GM19467 (cell line): ENCODE measurements at regions not wholly inside any gene's neighbourhood (a gene's known extent, or its start where the extent isn't known, plus 50 kb on each side); places are given as distances from the start of the nearest gene placed in this dataset.

Experiments used
- ATAC-seq: cut with Tn5 transposase; IDR thresholded peaks from one replicate; pipeline ENCODE4 v1.9.1; 2021; ENCODE audit warnings: mild to moderate bottlenecking, moderate library complexity; ENCODE audit not compliant: unreplicated experiment

DNA sequence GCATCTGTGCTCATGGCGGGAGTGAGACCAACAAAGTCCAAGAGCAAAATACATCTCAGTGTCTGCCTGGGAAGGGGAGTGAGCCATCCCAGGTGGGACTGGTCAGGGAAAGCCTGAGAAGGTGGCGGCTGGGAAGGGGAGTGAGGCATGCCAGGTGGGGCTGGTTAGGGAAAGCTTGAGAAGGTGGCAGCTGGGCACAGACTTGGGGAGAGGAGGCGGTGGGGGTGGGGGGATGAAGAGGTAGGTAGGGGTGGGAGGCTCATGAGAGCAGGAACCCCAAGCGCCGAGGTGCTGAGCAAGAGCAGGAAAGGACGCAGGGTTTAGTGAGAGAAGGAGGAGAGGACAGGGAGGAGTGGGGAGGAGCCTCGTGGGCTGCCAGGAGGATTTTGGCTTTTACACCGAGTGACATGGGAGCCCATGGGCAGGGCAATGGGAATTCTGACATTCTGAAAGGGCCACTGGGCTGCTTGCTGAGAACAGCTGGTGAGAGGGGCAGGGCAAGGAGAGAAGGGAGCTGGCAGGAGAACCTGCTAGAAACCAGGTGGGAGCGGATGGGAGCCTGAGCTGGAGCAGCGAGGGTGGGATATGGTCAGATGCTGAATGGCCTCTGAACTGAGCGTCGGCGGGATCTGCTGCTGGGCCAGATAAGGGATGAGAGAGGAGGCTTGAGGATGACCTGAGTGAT is 256.1 kb upstream of the RPL38 start:
- no peak for ATAC-seq

DNA sequence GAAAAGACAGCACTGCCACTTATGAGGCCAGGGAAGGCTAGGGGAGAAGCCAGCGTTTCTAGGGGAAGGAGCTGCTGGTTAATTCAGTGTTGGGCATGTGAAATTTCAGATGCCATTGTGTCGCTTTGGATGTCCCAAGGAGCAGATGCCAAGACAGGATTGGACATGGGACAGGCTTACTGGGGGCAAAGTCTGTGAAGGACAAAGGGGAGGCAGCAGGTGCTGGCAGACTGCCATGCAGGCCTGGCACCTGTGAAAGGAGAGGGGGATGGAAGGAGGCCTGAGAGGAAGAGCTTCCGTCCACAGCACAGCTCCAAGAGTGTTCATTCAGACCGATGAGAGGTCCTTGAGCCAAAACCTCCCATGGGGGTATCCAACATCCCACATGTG is 255.5 kb upstream of the RPL38 start:
- no peak for ATAC-seq

DNA sequence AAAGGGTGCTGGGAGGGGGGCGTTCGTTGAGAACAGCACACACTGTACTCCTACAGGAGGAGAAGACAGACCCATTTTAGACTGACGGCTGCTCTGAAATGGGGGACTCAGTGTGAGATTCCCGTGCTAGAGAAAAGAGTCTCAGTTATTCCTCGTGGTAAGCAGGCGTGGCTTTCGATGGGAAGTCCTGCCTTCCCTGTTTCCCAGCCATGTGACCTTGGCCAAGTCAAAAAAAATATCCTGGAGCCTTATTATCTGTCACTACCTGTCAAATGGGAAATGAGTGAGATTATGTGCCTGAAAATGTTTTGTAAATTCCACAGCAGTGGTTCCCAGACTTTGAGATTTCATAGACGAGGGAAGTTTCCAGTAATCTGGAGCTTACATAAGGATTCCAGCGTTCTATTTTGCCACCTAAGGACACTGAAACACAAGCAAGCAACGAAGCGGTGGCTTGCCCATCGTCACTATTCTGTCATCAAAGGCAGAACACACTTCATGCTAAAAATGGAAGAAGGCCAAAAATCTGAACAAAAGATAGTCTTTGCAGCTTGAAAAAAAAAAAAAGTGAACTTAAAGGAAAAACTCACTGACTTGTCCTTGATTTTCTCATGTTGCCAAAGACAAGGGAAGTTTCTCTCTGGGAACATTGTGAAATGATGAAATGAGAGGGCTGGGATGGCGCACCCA is 253.4 kb upstream of the RPL38 start:
- ATAC-seq = no peak

DNA sequence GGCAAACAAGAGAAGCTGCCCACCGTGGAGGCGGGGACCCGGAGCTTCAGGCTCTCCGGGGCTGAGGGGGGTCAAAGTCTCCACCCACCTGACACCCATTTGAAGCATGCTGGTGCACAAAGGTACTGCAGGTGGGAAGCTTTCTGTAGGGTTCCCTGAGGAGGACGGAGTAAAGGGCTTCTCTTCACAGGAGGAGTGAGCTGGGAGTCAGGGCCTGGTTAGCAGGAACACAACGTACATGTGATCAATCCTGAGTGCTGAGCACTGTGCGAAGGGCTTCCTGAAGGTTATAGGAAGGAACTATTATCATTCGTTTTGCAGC is 252.9 kb upstream of the RPL38 start:
- no peak for ATAC-seq

DNA sequence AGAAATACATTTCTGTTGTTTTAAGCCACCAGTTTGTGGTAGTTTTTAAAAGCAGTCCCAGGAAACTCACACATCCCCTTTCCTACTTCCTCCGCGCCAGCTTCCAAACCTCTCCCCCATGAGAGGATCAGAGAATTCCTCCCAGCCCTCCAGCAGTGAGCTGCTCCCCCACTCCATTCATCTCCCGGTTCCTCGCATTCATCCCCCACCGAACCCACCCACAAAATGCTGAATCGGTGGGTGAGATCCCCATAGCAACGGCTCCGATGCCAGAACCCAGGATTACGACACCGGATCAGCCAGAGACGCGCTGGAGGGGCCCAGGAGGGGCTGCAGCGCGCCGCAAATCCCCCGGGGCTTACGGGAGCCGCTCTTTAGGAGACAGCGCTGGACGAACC is 251.4 kb upstream of the RPL38 start:
- no peak for ATAC-seq

DNA sequence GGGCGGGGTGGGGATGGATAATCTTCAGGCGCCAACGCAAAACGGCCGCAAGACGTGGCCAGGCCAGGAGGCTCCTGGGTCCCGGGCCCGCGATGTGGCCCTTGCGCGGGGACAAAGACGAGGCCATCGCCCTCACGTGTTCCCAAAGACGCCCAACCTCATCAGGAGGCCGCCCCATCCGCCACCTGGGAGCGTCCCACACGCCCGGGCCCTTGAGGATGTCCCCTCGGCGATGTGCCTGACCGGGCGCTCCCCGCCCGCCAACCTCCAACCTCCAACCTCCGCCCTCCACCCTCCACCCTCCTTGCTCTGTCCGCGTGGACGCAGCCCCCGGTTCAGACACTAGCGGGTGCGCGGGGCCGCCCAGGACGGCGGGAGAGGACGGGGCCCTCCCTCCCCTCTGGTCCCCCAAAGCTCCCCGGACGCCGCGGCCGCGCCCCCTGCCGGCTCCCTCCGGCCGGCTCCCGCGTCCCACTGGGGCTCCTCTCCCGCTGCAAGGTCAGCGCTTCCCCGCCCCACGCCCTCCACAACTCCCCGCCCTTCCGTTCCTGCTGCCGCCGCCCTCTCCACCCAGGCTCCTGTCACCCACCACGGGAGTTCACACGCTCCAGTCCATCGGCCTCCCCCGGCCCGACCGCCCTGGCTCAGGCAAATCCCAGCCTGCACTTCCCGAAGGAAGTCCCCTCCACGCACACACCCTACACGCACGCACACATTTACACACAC is 250.8 kb upstream of the RPL38 start:
- no peak for ATAC-seq

DNA sequence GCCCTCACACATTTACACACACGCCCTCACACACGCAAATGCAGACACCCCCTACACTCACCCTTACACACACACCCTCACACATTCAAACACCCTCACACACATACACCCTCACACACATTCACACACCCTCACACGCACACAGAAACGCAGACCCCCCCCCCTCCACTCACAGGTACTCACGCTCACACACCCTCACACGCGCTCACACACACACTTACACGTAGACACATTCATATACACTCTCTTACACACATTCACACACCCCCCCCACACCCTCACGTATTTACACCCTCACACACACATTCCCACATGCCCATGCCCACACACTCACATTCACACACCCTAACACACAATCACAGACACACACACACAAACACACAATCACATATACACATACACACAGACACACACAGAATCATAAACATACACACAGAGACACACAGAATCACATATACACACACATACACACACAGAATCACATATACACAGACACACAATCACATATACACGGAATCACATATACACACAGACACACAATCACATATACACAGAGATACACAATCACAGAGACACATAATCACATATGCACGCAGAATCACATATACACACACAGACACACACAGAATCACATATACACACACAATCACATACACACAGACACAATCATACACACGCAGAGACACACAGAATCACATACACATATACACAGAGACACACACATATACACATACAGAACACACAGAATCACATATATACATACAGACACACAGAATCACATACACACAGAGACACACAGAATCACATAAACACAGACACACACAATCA is 250.1 kb upstream of the RPL38 start:
- no peak for ATAC-seq

DNA sequence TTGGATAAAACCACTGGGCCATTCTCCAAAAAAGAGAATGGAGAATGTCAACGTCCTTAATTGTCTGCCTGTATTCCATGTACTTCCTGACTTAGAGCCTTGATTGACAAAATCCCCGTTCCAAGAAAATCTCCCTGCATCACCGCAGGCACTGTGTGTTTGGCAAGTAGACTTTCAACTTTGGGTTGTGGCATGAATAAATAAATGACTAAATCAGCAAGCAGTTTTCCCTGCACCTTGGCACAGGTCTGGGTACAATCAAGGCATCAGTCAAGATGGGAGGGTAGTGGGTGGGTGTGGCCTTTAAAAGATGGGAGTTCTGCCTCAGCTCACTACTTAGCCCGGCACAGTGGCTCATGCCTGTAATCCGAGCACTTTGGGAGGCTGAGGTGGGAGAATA is 248.5 kb upstream of the RPL38 start:
- no peak for ATAC-seq

DNA sequence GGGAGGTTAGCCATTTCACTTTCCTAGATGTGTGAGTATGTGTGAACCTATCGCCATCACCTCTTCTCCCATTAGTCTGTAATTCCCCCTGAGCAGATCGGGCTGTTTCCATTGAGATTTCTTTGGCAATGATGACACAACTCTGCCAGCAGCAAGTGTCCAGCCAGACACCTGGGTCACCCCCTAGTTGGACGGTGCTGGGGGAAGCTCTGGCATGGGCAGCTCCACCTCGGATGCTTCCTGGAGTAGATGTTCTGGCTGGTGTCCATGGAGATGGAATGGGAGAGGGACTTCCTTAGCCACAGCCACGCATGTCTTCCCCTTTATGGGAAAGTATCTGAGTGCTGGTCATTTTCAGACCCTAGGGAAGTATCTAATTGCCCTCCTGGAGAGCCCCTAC is 247.9 kb upstream of the RPL38 start:
- no peak for ATAC-seq

DNA sequence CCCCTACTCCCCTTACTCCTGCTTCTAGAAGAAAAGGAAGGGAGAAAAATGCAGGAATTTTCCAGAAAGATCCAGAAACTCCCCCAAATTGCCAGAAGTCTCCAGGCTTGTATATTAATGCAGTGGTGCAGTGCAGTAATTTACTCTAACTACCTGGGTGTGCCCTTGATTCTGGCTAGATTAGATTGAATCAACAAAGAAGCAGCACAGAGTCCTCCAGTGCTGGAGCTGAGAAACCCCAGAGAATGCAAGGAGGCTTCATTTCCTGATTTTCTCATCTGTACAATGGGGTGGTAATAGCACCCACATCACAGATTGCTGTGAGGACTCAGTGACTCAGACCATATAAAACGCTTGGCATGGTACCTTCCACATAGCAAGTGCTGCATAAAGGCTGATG is 247.3 kb upstream of the RPL38 start:
- no peak for ATAC-seq

DNA sequence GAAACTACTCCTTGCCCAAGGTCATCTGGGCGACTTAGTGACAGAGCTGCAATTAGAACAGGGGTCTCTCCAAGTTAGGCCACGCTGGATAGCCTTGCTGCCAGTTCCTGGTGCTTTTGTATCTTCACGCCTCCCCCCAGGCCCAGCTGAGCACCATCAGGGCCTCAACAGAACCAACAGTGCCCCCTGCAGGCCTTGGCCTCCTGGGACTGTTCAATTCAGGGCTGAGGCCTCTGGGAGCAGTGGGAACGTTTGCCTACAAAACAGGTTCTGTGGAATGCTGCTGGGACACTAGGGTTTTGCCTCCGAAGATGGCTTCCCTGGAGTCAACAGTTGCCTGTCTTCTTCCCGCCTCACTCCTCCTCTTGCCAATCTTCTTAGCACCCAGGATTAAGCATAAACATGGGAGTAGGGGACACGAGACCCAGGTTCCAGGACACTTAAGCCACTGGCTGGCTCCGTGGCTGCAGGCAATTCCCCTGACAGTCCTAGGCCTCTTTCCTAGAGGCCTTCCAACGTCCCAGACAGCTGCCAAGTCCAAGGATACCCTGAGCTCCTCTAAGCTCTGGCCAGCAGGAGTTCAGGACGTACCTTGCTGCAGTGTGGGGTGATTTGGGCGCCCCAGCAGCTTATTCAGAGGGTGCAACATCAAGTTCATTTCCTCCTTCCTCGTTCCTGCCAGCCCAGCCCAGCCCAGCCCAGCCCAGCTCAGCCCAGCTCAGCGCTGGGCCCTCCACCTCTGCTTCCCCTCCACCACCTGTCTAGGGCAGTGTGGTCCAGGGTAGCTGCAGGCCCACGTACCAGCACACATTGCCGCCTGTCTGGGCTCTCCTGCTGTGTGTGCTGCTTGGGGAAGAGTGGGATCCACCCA is 246.6 kb upstream of the RPL38 start:
- ATAC-seq = no peak

DNA sequence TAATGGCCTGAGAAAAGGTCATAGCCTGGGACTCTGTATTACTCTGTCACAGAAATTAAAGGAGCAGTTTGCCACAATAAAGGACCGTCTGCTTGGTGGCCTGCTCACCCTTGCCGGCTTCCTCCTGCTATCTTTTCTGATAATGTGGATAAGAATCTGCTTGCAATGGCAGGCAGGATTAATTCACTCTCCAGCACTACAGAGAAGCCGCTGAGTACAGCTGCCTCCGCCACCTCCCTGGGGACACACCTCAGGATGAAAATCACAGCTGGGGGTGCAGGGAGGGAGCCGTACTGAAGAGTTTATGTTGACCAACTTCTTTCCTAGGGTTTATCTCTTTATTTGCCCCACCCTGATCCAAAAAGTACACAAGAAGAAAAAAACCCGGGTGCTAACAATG is 245.9 kb upstream of the RPL38 start:
- no peak for ATAC-seq

DNA sequence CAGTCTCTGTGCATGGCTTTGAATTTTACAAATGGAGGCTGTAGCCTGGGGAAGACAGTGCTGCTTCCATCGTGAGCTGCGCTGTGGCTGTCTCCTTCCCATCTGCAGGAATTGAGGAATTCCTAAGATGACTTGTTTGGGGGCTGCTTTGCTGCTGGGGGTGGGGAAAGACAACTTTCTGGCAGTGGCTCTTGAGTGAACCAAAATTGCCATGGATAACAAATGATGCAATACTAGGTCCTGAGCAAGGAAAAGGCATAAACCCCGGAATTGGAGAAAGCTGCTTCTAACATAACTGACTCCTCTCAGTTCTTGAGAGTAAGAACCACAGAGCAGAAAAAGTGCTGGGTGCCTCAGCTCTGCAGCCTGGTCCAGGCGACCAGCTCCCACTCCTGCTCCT is 245.0 kb upstream of the RPL38 start:
- ATAC-seq = no peak

DNA sequence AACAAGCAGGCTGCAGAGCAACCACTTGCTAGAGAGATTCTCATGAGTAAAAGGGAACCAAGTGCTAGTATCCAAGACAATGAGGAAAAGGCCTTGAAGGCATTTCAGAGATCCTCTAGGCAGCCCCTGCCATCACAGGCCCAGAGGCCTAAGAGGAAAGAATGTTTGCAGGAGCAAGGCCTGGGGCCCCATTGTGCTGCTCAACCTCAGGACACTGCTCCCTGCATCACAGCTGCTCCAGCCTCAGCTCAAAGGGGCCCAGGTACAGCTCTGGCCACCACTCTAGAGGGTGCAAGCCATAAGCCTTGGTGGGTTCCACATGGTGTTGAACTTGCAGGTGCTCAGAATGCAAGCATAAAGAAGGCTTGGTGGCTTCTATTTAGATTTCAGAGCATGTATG is 243.0 kb upstream of the RPL38 start:
- ATAC-seq = no peak

DNA sequence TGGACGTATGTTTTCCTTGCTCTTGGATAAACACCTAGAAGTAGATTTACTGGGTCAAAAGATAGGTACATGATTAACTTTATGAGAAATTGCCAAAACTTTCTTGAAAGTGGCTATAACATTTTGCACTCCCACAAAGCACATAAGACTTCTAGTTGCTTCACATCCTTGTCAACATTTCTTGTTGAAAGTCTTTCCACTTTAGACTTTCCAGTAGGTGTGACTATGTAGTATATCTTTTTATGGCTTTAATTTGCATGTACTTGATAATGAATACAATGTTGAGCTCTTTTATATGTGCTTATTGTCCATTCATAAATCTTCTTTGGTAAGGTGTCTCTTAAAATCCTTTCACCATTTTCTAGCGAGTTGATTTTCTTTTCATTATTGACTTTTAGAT is 241.2 kb upstream of the RPL38 start:
- no peak for ATAC-seq

DNA sequence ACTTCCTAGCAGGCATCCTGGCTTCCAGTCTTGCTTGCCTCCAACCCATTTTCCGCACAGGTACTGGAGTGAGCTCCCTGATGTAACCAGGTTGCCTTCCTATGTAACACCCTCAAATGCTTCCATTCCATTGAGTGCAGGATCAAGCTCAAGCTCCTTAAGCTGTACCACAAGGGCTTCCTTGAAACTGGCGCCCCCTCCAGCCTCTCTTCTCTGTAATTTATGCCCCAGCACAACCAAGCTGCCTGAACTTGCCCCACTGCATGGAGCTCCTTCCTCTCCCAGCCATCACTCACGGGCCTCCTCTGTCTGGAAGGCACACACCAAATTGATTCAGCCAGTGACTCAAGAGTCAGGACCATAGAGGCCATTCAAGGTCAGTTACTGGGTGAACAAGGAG is 234.8 kb upstream of the RPL38 start:
- no peak for ATAC-seq

DNA sequence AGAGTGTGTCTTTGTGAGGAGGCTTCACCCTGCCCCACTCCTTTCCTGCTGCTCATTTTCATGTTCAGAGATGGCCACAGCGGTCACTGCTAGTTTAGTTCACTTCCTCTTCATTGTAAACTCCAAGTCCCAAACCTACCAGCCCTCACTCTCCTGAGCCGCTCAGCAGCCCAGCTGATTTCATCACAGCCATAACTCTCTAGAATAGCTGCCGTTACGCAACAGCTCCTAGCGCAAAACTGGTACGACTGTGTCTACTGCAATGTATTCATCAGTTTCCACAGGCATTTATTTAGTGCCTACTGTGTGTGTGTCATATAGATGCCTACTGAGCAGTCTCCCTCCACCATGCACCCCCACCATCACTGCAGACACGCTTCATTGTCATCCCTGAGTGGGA is 233.5 kb upstream of the RPL38 start:
- ATAC-seq = no peak

DNA sequence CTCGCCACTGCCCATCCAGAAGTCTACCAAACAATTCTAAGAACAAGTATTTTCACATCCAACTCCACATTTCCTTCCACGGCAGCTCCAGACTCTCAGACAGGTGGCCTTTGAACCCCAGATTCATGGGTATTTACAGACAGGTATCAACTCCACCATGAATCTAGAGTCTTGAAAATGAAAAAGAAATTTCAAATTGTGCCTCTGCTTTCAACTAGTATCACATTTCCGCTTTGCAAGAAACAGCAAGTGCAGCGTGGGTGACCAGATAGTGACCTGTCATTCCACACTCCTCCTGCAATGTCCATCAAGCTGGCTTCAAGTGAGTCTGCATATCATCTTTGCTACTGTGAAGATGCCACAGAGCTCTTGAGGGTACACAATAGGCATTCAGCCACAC is 232.4 kb upstream of the RPL38 start:
- no peak for ATAC-seq

DNA sequence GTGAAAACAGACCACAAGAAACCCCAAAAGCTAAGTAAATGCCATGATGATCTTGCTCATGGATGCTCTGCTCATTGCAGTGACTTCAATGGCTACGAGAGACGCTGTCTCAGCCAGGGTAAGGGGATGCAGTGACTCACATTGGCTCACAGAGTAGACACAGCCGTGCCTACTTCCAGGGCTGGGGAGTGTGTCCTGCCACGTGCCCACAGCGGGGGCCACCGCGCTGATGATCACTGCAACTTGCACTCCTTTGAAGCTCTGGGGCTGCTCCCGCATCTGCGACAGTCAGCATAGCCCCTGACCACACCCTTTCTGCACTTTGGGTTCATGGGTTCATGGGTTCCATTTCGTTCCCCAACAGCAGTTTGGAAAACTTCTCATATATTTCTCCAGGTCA is 231.4 kb upstream of the RPL38 start:
- ATAC-seq = no peak

DNA sequence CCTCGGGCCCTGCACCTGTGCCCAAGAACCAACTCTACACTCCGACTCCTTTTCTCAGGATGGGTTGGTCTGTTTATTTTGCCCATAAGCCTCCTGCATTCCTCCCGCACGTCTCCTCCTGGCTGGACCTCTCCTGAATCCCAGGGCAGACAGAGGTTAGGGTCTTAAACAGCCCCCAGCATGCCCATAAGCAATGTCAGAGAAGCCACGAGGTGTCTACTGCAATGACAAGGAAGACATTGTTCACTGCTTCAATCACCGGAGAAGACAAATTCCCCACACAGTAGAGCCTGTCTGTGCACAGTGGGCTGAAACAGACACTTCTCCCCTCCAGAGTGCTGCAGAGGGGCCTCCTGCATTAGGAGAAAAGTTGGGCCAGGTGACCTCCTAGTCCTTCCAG is 230.6 kb upstream of the RPL38 start:
- no peak for ATAC-seq
